HCT116 (cell line): ENCODE measurements at regions not wholly inside any gene's neighbourhood (a gene's known extent, or its start where the extent isn't known, plus 50 kb on each side); places are given as distances from the start of the nearest gene placed in this dataset.

Experiments used
- ATAC-seq: fragments of 200-7000 bp; cut with Tn5 transposase; 2 replicates; pipeline ENCODE4 v1.9.1; 2020; ENCODE audit warnings: mild to moderate bottlenecking, moderate library complexity
- BruUV-seq: library from RNA; stranded (reverse); fragments of 400-500 nt; replicated peaks from 2 replicates; lab custom pipeline; 2021; lab: Mats Ljungman, UMichigan
- CTCF ChIA-PET: fragments of 300-600 bp; sonication (Branson Sonifier 250); formaldehyde crosslinking; loops from one replicate; lab custom pipeline; 2021; ENCODE audit warnings: antibody characterized with exemption; lab: Charles Lee
- POLR2A ChIA-PET: fragments of 300-600, 350-600 bp; sonication (Branson Sonifier 250); formaldehyde crosslinking; loops from one replicate; lab custom pipeline; 2021; ENCODE audit warnings: antibody characterized with exemption; lab: Charles Lee
- RAD21 ChIA-PET, 2 experiments: fragments of 300-600 bp; sonication (Branson Sonifier 250); formaldehyde crosslinking; loops; one replicate each; lab custom pipeline; 2023; ENCODE audit warnings: low total read pairs in 2 of 2; ENCODE audit not compliant: uncharacterized antibody in 2 of 2, unreplicated experiment in 2 of 2, low non-redundant PET in 1 of 2; lab: Charles Lee
- DNase-seq: peaks from one replicate; pipeline ENCODE4 v3.0.0-alpha.2; 2010; ENCODE audit warnings: low read depth, low spot score
- H2AFZ ChIP-seq: fragments of 200-600 bp; shearing (Covaris generic), sonication (generic); 2 replicates; pipeline ENCODE4 v1.6.1; 2017; ENCODE audit warnings: low read depth, mixed run types, mixed read lengths, antibody characterized with exemption, low read length; ENCODE audit not compliant: poor library complexity, severe bottlenecking
- H3K27ac ChIP-seq: 2 replicates; pipeline ENCODE4 v1.5.1; 2012; ENCODE audit warnings: low read depth, low read length
- H3K27me3 ChIP-seq: fragments of 200-600 bp; sonication (generic); 2 replicates; pipeline ENCODE4 v1.6.1; 2016; ENCODE audit warnings: mixed run types, low read length, mixed read lengths; ENCODE audit not compliant: insufficient read depth
- H3K36me3 ChIP-seq, 2 experiments: fragments of 200-500 bp in 1 of 2; fragments of 200-600 bp in 1 of 2; sonication (Bioruptor generic) in 1 of 2; sonication (generic) in 1 of 2; 2 replicates each; pipeline versions ENCODE4 v1.5.1 to v1.6.1; 2014 to 2016; ENCODE audit warnings: low read length in 2 of 2, inconsistent platforms in 1 of 2, mixed read lengths in 1 of 2, mixed run types in 1 of 2; ENCODE audit not compliant: insufficient read depth in 2 of 2, control insufficient read depth in 1 of 2
- H3K4me1 ChIP-seq, 2 experiments: fragments of 200-600 bp in 1 of 2; sonication (generic) in 1 of 2; 2 replicates each; pipeline versions ENCODE4 v1.5.1 to v1.6.1; 2012 to 2017; ENCODE audit warnings: low read length in 2 of 2, inconsistent platforms in 1 of 2, mild to moderate bottlenecking in 1 of 2, mixed read lengths in 1 of 2, mixed run types in 1 of 2, moderate library complexity in 1 of 2; ENCODE audit not compliant: insufficient read depth in 2 of 2, control insufficient read depth in 1 of 2
- H3K4me2 ChIP-seq: fragments of 200-600 bp; sonication (generic); 2 replicates; pipeline ENCODE4 v1.6.1; 2017; ENCODE audit warnings: mixed run types, low read length, mixed read lengths
- H3K4me3 ChIP-seq, 2 experiments: fragments of 200-600 bp in 1 of 2; sonication (generic) in 1 of 2; replicated peaks in 1 of 2; 2 replicates each; pipeline ENCODE4 v1.5.1; 2011 to 2016; ENCODE audit warnings: low read length in 2 of 2, control low read depth in 1 of 2, low read depth in 1 of 2, mild to moderate bottlenecking in 1 of 2, mixed read lengths in 1 of 2, mixed run types in 1 of 2
- H3K79me2 ChIP-seq: fragments of 200-600 bp; sonication (generic); 2 replicates; pipeline ENCODE4 v1.6.1; 2017; ENCODE audit warnings: mild to moderate bottlenecking, mixed run types, low read length, moderate library complexity, mixed read lengths; ENCODE audit not compliant: insufficient read depth
- H3K9ac ChIP-seq: fragments of 200-600 bp; sonication (generic); 2 replicates; pipeline ENCODE4 v1.6.1; 2016; ENCODE audit warnings: low read length, mixed read lengths
- H3K9me2 ChIP-seq: fragments of 200-600 bp; sonication (generic), shearing (Covaris generic); 2 replicates; pipeline ENCODE4 v1.6.1; 2017; ENCODE audit warnings: mixed run types, mild to moderate bottlenecking, moderate library complexity; ENCODE audit not compliant: insufficient read depth
- H3K9me3 ChIP-seq, 2 experiments: fragments of 200-500 bp in 1 of 2; fragments of 200-600 bp in 1 of 2; sonication (Bioruptor generic) in 1 of 2; sonication (generic) in 1 of 2; 2 replicates each; pipeline ENCODE4 v1.6.1; 2014 to 2017; ENCODE audit warnings: low read length in 2 of 2, mixed read lengths in 2 of 2, inconsistent platforms in 1 of 2, low read depth in 1 of 2, mild to moderate bottlenecking in 1 of 2, mixed run types in 1 of 2, moderate library complexity in 1 of 2; ENCODE audit not compliant: control insufficient read depth in 1 of 2, insufficient read depth in 1 of 2
- H4K20me1 ChIP-seq: fragments of 200-600 bp; sonication (generic), shearing (Covaris generic); 2 replicates; pipeline ENCODE4 v1.6.1; 2017; ENCODE audit warnings: mixed run types, mild to moderate bottlenecking, moderate library complexity; ENCODE audit not compliant: insufficient read depth
- CTCF ChIP-seq, 3 experiments: fragments of 200-600 bp in 1 of 3; sonication (generic) in 1 of 3; IDR thresholded peaks in 2 of 3; conservative IDR thresholded peaks in 1 of 3; 2 replicates each; pipeline ENCODE4 v1.5.1; 2012 to 2017; ENCODE audit warnings: low read depth in 2 of 3, low read length in 2 of 3, antibody characterized with exemption in 1 of 3, borderline replicate concordance in 1 of 3, control low read depth in 1 of 3, mild to moderate bottlenecking in 1 of 3, mixed read lengths in 1 of 3, mixed run types in 1 of 3, moderate library complexity in 1 of 3; ENCODE audit not compliant: insufficient read depth in 1 of 3
- EZH2 ChIP-seq: fragments of 200-600 bp; sonication (generic); IDR thresholded peaks from 2 replicates; pipeline ENCODE4 v1.6.1; 2017; ENCODE audit warnings: antibody characterized with exemption, mixed run types
- EZH2phosphoT487 ChIP-seq: fragments of 200-600 bp; IDR thresholded peaks from 2 replicates; pipeline ENCODE4 v1.6.1; 2018; ENCODE audit warnings: antibody characterized with exemption, borderline replicate concordance
- MAX ChIP-seq: IDR thresholded peaks from 2 replicates; pipeline ENCODE4 v1.6.1; 2012
- POLR2A ChIP-seq: IDR thresholded peaks from 2 replicates; pipeline ENCODE4 v1.7.0; 2011; ENCODE audit warnings: borderline replicate concordance; ENCODE audit not compliant: insufficient read depth, insufficient read length; ENCODE audit errors: extremely low read depth
- SRF ChIP-seq: IDR thresholded peaks from 2 replicates; pipeline ENCODE4 v1.6.1; 2012; ENCODE audit warnings: low read depth
- TCF7L2 ChIP-seq: IDR thresholded peaks from 2 replicates; pipeline ENCODE4 v1.7.0; 2011; ENCODE audit warnings: borderline replicate concordance, inconsistent platforms; ENCODE audit not compliant: insufficient read depth, insufficient read length; ENCODE audit errors: extremely low read depth
- YY1 ChIP-seq: IDR thresholded peaks from 2 replicates; pipeline ENCODE4 v1.6.1; 2011; ENCODE audit warnings: low read length, low read depth, moderate library complexity, mild to moderate bottlenecking; ENCODE audit not compliant: insufficient replicate concordance; ENCODE audit errors: extremely low read depth
- ZFX ChIP-seq: fragments of 450-650 bp; IDR thresholded peaks from 2 replicates; pipeline ENCODE4 v1.6.1; 2017
- intact Hi-C: fragments of 100-400 bp; cut with micrococcal nuclease; formaldehyde crosslinking; loops from 2 replicates; pipeline ENCODE4 v1.10.0; 2022

- no peak overlapping the region for H2AFZ ChIP-seq
- POLR2A ChIA-PET, result no interaction called here
- intact Hi-C loops, result no loop called here
- CTCF ChIA-PET, result interaction anchor here (1.5 to 3.1 kb wide), 3 partner anchors 10 to 217 kb away, joined by 7 to 24 read pairs (median 8); no protein-coding TSS in a partner anchor
- no peaks in the 10 kb centered on the region; a peak in 1 of 4 replicates for H3K4me1 ChIP-seq
- ATAC-seq, result no peak
- no peaks in the 10 kb centered on the region for H3K9me2 ChIP-seq
- H4K20me1 ChIP-seq, result no peaks in the 10 kb centered on the region
- H3K27me3 ChIP-seq, result no peaks in the 10 kb centered on the region
- H3K9ac ChIP-seq, result no peak overlapping the region
- RAD21 ChIA-PET, result no interaction called here
- TF ChIP-seq SRF (no peak), CTCF (IDR thresholded peaks at IDR 0.05 in 2 of 3, conservative IDR thresholded peaks at IDR 0.05 in 1 of 3; ENCODE audit: borderline replicate concordance in 1 of 3, insufficient read depth in 1 of 3, low read depth in 2 of 3, low read length in 2 of 3) (no peak), MAX (no peak), TCF7L2 (no peak), EZH2 (no peak), POLR2A (no peak), YY1 (no peak), ZFX (no peak), EZH2phosphoT487 (no peak)
- TF ChIP-seq, all 23 proteins: peak for 0
- BruUV-seq, result no TSS peak
- H3K4me2 ChIP-seq, result no peak overlapping the region
- no peak overlapping the region for H3K4me3 ChIP-seq
- H3K27ac ChIP-seq, result no peak overlapping the region
- no peaks in the 10 kb centered on the region for H3K36me3 ChIP-seq
- no peaks in the 10 kb centered on the region for H3K9me3 ChIP-seq
- no peak for DNase-seq
- no peaks in the 10 kb centered on the region for H3K79me2 ChIP-seq
Observed at GRCh38 chr2:71932780-71933466, 214.7 kb downstream of the CYP26B1 start.
